NCI-H345 (cell line): ENCODE measurements at regions not wholly inside any gene's neighbourhood (a gene's known extent, or its start where the extent isn't known, plus 50 kb on each side); places are given as distances from the start of the nearest gene placed in this dataset.

Experiments used
- DNase-seq: peaks from one replicate; lab custom pipeline; 2025; lab: John Stamatoyannopoulos, UW

- DNase-seq = no peak
These were observed 516.9 kb upstream of the TENM4 start for GRCh38 chr11:79957702-79958101.

- DNase-seq = no peak
These were observed 515.2 kb upstream of the TENM4 start for GRCh38 chr11:79956061-79956460.

GRCh38 chr11:79953629-79954028 lies 512.8 kb upstream of the TENM4 start:
- no peak for DNase-seq

- DNase-seq = no peak
These were observed 509.9 kb upstream of the TENM4 start for GRCh38 chr11:79950741-79951140.

- no peak for DNase-seq
These were observed 509.3 kb upstream of the TENM4 start for GRCh38 chr11:79950172-79950571.

- no peak for DNase-seq
These were observed 508.7 kb upstream of the TENM4 start for GRCh38 chr11:79949574-79949973.

GRCh38 chr11:79942646-79943045 lies 501.8 kb upstream of the TENM4 start:
- no peak for DNase-seq

GRCh38 chr11:79942090-79942489 lies 501.3 kb upstream of the TENM4 start:
- no peak for DNase-seq

- DNase-seq = no peak
These were observed 500.3 kb upstream of the TENM4 start for GRCh38 chr11:79940974-79941735.

GRCh38 chr11:79940165-79940564 lies 499.3 kb upstream of the TENM4 start:
- peak; percentile 27 for DNase-seq

- no peak for DNase-seq
These were observed 498.3 kb upstream of the TENM4 start for GRCh38 chr11:79939111-79939510.

- DNase-seq = no peak
These were observed 497.0 kb upstream of the TENM4 start for GRCh38 chr11:79937676-79938334.

- no peak for DNase-seq
These were observed 491.8 kb upstream of the TENM4 start for GRCh38 chr11:79932612-79933011.

GRCh38 chr11:79931692-79932091 lies 490.9 kb upstream of the TENM4 start:
- no peak for DNase-seq

- no peak for DNase-seq
These were observed 485.9 kb upstream of the TENM4 start for GRCh38 chr11:79926707-79927106.

- no peak for DNase-seq
These were observed 484.7 kb upstream of the TENM4 start for GRCh38 chr11:79925570-79925969.

GRCh38 chr11:79922641-79923040 lies 481.8 kb upstream of the TENM4 start:
- no peak for DNase-seq

GRCh38 chr11:79920480-79920879 lies 479.6 kb upstream of the TENM4 start:
- no peak for DNase-seq

- no peak for DNase-seq
These were observed 478.5 kb upstream of the TENM4 start for GRCh38 chr11:79919350-79919749.

GRCh38 chr11:79918846-79919245 lies 478.0 kb upstream of the TENM4 start:
- DNase-seq = no peak

- DNase-seq = no peak
These were observed 465.3 kb upstream of the TENM4 start for GRCh38 chr11:79906164-79906563.

- no peak for DNase-seq
These were observed 461.7 kb upstream of the TENM4 start for GRCh38 chr11:79902493-79902892.

- no peak for DNase-seq
These were observed 457.1 kb upstream of the TENM4 start for GRCh38 chr11:79897896-79898295.

- no peak for DNase-seq
These were observed 455.4 kb upstream of the TENM4 start for GRCh38 chr11:79896258-79896657.
